ENCODE measurements at regions not wholly inside any gene's neighbourhood (a gene's known extent, or its start where the extent isn't known, plus 50 kb on each side); places are given as distances from the start of the nearest gene placed in this dataset.

DNA sequence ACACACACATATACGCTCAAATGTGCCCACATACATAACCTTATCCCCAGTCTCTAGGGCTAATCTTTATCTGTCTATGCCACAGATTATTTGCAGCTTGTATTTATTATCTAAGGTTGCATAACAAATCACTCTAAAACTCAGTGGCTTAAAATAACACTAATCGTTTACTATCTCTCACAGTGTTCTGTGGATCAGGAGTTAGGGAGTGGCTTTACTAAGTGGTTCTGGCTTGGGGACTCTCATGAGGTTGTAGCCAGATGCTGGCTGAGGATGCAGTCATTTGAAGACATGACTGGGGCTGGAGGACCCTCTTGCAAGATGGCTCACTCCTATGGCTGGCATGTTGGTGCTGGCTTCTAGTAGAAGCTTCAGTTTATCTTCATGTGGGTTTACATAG is 68.5 kb upstream of the LNX1 start:
- TF ChIP-seq, protein P1, sequence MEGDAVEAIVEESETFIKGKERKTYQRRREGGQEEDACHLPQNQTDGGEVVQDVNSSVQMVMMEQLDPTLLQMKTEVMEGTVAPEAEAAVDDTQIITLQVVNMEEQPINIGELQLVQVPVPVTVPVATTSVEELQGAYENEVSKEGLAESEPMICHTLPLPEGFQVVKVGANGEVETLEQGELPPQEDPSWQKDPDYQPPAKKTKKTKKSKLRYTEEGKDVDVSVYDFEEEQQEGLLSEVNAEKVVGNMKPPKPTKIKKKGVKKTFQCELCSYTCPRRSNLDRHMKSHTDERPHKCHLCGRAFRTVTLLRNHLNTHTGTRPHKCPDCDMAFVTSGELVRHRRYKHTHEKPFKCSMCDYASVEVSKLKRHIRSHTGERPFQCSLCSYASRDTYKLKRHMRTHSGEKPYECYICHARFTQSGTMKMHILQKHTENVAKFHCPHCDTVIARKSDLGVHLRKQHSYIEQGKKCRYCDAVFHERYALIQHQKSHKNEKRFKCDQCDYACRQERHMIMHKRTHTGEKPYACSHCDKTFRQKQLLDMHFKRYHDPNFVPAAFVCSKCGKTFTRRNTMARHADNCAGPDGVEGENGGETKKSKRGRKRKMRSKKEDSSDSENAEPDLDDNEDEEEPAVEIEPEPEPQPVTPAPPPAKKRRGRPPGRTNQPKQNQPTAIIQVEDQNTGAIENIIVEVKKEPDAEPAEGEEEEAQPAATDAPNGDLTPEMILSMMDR (IDR thresholded peaks at IDR 0.05; ENCODE audit: insufficient read depth, low read length, poor library complexity, severe bottlenecking) = no peak
- Histone ChIP-seq H3K27me3 (ENCODE audit: control insufficient read depth, insufficient read depth, low read length) (no peaks in the 10 kb centered on the region), H3K36me3 (ENCODE audit: control insufficient read depth, insufficient read depth, low read length) (no peaks in the 10 kb centered on the region), H3K4me3 (ENCODE audit: low read depth, low read length) (no peak overlapping the region)
- DNase-seq (ENCODE audit: low read depth) = no peak

DNA sequence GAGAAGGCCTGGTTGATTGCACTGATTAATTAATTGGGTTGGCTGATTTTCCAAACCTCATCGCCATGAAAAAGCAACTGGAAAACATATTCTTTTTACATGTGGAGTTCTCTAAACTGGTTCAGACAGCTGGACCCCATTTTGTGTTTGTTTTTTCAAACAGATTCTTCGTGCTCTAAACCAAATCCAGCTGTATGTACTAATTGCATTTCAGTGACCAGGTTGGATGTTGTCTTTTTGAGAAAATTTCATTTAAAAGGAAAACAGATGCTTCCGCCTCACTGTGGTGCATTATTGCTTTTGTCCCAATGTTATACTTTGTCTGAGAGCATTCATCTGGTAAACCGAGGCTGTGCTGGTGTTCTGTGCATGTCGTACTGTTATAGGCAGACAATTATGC is 67.8 kb upstream of the LNX1 start:
- no peak for DNase-seq (ENCODE audit: low read depth)
- H3K36me3 ChIP-seq (ENCODE audit: control insufficient read depth, insufficient read depth, low read length) = no peaks in the 10 kb centered on the region
- TF ChIP-seq, protein P1 (IDR thresholded peaks at IDR 0.05; ENCODE audit: insufficient read depth, low read length, poor library complexity, severe bottlenecking) = no peak
- H3K4me3 ChIP-seq (ENCODE audit: low read depth, low read length) = no peak overlapping the region
- no peaks in the 10 kb centered on the region for H3K27me3 ChIP-seq (ENCODE audit: control insufficient read depth, insufficient read depth, low read length)

DNA sequence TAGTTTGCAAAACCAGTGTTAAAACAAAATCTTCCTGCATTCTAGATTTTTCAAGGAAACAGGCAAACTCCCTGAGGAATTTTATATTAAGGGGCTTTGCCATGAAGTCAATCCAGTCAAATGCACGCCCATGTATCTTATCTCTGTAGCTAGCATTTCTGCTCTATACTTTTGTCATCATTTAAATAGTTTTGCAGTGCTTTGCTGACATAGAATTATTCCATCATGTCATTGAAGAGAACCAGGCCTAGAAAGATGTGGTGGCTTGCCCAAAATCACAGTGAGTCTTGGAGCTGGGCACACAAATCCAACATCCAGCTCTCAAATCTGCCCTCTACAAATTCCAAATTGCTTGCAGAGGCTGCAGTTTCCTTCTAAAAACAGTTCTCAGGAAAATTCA is 66.7 kb upstream of the LNX1 start:
- TF ChIP-seq, protein P1 (IDR thresholded peaks at IDR 0.05; ENCODE audit: insufficient read depth, low read length, poor library complexity, severe bottlenecking) = no peak
- DNase-seq (ENCODE audit: low read depth) = no peak
- no peaks in the 10 kb centered on the region for H3K27me3 ChIP-seq (ENCODE audit: control insufficient read depth, insufficient read depth, low read length)
- H3K36me3 ChIP-seq (ENCODE audit: control insufficient read depth, insufficient read depth, low read length) = no peaks in the 10 kb centered on the region
- H3K4me3 ChIP-seq (ENCODE audit: low read depth, low read length) = no peak overlapping the region

DNA sequence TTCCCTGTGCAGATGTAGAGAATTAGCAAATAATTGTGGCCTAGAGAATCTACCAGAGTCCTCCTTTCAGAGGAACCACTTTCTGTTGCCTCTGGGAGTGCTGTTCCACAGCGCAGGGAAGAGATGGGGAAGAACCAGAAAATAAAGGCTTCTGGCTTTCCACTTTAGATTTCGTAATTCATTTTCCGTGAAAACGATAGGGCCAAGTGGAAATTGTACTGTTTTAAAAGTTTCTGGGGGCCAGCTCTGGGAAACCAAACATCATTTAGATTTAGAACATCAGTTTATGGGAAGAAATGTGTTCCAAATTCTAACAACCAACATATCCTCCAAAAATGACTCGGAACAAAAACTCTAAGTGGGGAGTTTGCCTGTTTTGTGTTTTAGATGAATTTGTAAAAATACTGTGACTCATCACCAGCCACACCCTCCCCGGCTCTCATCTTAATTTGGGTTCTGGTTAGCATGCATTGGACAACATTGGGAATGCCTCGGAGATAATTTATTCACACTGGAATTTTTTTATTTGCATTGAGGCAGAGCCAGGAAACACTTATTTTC is 65.2 kb upstream of the LNX1 start:
- Histone ChIP-seq H3K4me3 (ENCODE audit: low read depth, low read length) (no peak overlapping the region), H3K27me3 (ENCODE audit: control insufficient read depth, insufficient read depth, low read length) (no peaks in the 10 kb centered on the region), H3K36me3 (ENCODE audit: control insufficient read depth, insufficient read depth, low read length) (no peaks in the 10 kb centered on the region)
- DNase-seq (ENCODE audit: low read depth) = no peak
- TF ChIP-seq, protein P1 (IDR thresholded peaks at IDR 0.05; ENCODE audit: insufficient read depth, low read length, poor library complexity, severe bottlenecking) = peak; percentile 27

DNA sequence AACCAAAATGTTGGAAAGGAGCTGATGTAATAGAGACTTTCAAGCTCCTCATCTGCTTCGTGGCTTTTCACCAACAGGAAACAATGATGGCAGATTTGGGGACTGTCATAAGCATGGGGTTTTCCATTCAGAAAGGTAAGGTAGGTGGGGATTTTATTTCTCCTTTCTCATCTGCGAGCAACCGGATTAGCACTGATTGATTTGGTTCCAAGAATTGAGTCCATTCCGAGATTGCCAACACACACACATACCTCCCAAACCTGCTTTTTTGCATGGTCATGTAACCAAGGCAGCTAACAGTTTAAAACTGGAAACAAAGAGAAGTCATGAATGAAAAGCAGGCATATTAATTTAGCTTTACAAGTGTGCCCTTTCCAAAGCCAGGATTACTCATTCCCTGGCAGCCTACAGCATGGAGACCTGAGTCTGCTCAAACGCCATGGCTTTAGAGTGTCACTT is 63.0 kb upstream of the LNX1 start:
- TF ChIP-seq, protein P1 (IDR thresholded peaks at IDR 0.05; ENCODE audit: insufficient read depth, low read length, poor library complexity, severe bottlenecking) = no peak
- no peaks in the 10 kb centered on the region for H3K36me3 ChIP-seq (ENCODE audit: control insufficient read depth, insufficient read depth, low read length)
- no peak for DNase-seq (ENCODE audit: low read depth)
- H3K4me3 ChIP-seq (ENCODE audit: low read depth, low read length) = no peak overlapping the region
- no peaks in the 10 kb centered on the region for H3K27me3 ChIP-seq (ENCODE audit: control insufficient read depth, insufficient read depth, low read length)

DNA sequence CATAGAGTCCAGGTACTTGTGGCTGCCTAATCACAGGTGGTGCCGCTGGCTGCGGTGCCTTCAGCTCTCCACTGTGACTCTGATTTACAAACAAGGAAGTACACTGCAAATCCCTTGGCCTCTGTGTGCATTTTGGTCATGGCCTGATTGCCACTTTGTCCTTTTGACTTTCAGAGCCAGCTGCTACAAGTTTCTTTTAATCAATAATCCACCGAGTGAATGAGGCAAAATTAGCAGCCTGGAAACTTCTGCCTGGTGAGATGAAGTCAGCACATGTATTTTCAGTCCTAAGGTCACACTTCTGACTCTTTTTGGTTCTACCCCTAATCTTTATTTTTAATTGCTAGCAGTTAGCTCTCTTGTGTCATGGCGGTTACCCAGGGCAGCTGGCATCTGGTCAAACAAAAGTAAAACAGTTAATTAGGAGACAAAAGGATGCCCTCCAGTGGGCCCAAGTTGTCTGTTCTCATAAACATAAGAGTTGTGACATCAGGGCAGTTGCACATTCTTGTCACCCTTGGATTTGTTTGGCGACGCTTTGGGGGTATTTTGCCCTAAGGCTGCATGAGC is 62.3 kb upstream of the LNX1 start:
- TF ChIP-seq, protein P1 (IDR thresholded peaks at IDR 0.05; ENCODE audit: insufficient read depth, low read length, poor library complexity, severe bottlenecking) = no peak
- no peaks in the 10 kb centered on the region for H3K27me3 ChIP-seq (ENCODE audit: control insufficient read depth, insufficient read depth, low read length)
- DNase-seq (ENCODE audit: low read depth) = peak; percentile 2
- no peaks in the 10 kb centered on the region for H3K36me3 ChIP-seq (ENCODE audit: control insufficient read depth, insufficient read depth, low read length)
- H3K4me3 ChIP-seq (ENCODE audit: low read depth, low read length) = no peak overlapping the region
